Heart left ventricle (tissue), 13 donors: ENCODE measurements at regions not wholly inside any gene's neighbourhood (a gene's known extent, or its start where the extent isn't known, plus 50 kb on each side); places are given as distances from the start of the nearest gene placed in this dataset.

Source experiments
- POLR2A ChIP-seq, 2 donors: fragments of 450-650 bp; IDR thresholded peaks; one replicate each; pipeline ENCODE4 v1.6.1; 2017; ENCODE audit warnings: antibody characterized with exemption in 2 of 2, mild to moderate bottlenecking in 2 of 2, moderate library complexity in 2 of 2
- TF ChIP-seq, protein P1 (sequence below), 12 donors: fragments of 200-600 bp; sonication (generic) in 4 of 12; IDR thresholded peaks; one replicate each; pipeline versions ENCODE4 v1.5.0 to v1.8.0; 2018 to 2022; ENCODE audit warnings: antibody characterized with exemption in 12 of 12, mild to moderate bottlenecking in 5 of 12
- donor health status: ischemic (EF 13 %, LVEDD 7.1; RV severe dilation, severe dysfunction).
- donor health status: DM: no; HTN: yes; CAD: no.
- donor health status: DM: no; HTN: no; CAD: no.
- donor health status: ischemic (EF 25% LVEDD 6.9; RV normal size, moderate dysfunction).
- donor health status: ischemic (EF 25% LVEDD 5.7; RV mildly dilated, moderate dysfunction).
- donor health status: ischemic (EF 35%, LVEDD 5.7; RV mildly dilated, moderate dysfunction).
- donor health status: nonischemic (EF 11% LVEDD 7.7; RV severe dilation, severe dysfunction).
- donor health status: DM: yes; HTN: yes; CAD: no.
- donor health status: PGD.
- donor health status: ischemic (EF 29% LVEDD 5.4; RV normal size, mild dysfunction).
- donor health status: nonischemic (EF 23%, LVEDD 6.1; RV moderate dilation, normal function).

DNA sequence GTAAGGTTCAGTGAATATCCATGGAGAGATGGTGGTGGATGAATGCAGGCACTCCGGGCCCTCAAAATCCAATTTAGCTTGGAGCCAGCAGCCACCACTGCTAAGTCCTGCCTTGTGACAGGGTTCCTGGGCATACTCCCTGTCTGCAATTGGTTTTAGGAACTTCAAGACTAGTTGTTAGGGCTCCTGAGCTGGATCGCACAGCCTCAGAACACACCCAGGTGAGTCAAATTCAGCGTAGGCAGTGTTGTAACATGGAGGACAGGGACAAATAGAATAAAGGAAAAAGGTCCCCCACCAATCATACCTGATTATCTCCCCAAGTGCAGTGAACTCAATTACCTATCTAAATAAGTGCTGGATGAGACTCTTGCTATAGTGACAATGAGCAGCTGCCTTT is 74.6 kb downstream of the PERP start:
- TF ChIP-seq POLR2A (IDR thresholded peaks at IDR 0.05) = no peak
- TF ChIP-seq, protein P1, sequence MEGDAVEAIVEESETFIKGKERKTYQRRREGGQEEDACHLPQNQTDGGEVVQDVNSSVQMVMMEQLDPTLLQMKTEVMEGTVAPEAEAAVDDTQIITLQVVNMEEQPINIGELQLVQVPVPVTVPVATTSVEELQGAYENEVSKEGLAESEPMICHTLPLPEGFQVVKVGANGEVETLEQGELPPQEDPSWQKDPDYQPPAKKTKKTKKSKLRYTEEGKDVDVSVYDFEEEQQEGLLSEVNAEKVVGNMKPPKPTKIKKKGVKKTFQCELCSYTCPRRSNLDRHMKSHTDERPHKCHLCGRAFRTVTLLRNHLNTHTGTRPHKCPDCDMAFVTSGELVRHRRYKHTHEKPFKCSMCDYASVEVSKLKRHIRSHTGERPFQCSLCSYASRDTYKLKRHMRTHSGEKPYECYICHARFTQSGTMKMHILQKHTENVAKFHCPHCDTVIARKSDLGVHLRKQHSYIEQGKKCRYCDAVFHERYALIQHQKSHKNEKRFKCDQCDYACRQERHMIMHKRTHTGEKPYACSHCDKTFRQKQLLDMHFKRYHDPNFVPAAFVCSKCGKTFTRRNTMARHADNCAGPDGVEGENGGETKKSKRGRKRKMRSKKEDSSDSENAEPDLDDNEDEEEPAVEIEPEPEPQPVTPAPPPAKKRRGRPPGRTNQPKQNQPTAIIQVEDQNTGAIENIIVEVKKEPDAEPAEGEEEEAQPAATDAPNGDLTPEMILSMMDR (IDR thresholded peaks at IDR 0.05) = no peak
